ENCODE measurements at regions not wholly inside any gene's neighbourhood (a gene's known extent, or its start where the extent isn't known, plus 50 kb on each side); places are given as distances from the start of the nearest gene placed in this dataset.

DNA sequence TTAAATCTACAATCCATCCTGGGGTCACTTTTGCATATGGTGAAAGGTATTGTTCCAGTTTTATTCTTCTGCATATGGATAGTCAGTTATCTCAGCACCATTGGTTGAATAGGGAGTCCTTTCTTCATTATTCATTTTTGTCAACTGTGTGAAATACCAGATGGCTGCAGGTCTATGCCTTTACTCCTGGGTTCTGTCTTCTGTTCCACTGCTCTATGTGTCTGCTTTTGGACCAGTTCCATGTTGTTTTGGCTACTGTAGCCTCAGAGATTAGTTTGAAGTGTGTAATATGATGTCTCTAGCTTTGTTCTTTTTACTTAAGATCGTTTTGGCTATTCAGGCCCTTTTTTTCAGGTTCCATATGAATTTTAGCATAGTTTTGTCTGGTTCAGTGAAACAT lies 795.8 kb downstream of the OTOL1 start:
- H3K27me3 ChIP-seq (ENCODE audit: control insufficient read depth in 3 of 3, insufficient read depth in 3 of 3, low read length in 2 of 3) = no peaks in the 10 kb centered on the region
- H3K4me3 ChIP-seq = no peak overlapping the region
- H3K27ac ChIP-seq (ENCODE audit: low read depth in 1 of 2, low read length in 1 of 2) = no peak overlapping the region
- H3K36me3 ChIP-seq (ENCODE audit: control insufficient read depth in 4 of 4, insufficient read depth in 4 of 4, low read length in 4 of 4) = no peaks in the 10 kb centered on the region
- DNase-seq = no peak
- no peak for ATAC-seq (ENCODE audit: insufficient read depth, low FRiP score)
- no peaks in the 10 kb centered on the region for H3K4me1 ChIP-seq (ENCODE audit: control insufficient read depth in 5 of 5, insufficient read depth in 5 of 5, low read length in 5 of 5)
- no peak overlapping the region for H3K9ac ChIP-seq (ENCODE audit: insufficient read depth in 1 of 2, low read length in 2 of 2)
- 48 to 64% methylated on average over 1 of the region's 1 CpG for WGBS, 2 donors
- TF ChIP-seq, protein P1, sequence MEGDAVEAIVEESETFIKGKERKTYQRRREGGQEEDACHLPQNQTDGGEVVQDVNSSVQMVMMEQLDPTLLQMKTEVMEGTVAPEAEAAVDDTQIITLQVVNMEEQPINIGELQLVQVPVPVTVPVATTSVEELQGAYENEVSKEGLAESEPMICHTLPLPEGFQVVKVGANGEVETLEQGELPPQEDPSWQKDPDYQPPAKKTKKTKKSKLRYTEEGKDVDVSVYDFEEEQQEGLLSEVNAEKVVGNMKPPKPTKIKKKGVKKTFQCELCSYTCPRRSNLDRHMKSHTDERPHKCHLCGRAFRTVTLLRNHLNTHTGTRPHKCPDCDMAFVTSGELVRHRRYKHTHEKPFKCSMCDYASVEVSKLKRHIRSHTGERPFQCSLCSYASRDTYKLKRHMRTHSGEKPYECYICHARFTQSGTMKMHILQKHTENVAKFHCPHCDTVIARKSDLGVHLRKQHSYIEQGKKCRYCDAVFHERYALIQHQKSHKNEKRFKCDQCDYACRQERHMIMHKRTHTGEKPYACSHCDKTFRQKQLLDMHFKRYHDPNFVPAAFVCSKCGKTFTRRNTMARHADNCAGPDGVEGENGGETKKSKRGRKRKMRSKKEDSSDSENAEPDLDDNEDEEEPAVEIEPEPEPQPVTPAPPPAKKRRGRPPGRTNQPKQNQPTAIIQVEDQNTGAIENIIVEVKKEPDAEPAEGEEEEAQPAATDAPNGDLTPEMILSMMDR (IDR thresholded peaks at IDR 0.05; ENCODE audit: control extremely low read depth, extremely low read depth) = no peak
- H3K9me3 ChIP-seq (ENCODE audit: control insufficient read depth in 4 of 4, insufficient read depth in 3 of 4, low read length in 3 of 4) = no peaks in the 10 kb centered on the region

DNA sequence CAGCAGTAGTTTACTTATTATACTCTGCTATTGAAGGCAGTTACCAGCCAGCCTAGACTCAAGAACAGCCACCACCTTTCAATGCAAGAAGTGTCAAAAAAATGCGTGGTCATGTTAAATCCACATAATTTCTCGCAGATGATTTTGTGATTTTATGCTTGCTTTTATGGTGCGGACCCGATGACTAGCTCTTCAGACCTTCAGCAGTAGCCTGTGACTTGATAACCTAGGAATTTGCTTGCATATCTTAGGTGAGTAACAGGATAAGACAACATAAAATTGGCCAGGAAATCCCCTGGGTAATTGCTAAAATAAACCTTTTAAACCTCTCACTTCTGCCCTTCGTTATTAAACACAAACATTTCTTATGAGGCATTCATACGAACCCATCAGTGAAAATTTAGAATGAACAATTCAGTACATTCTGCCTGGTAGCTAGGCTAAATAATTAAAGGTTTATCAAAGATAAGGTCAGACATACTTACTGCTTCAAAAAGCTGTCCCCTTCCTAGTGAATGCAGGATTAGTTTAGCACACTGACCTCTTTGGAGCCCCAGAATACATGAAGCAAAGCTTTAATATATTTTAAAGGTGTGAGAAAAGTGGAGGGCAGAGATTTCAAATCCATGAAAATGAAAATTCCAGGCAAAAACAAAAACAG lies 798.8 kb downstream of the OTOL1 start:
- Histone ChIP-seq H3K27ac (ENCODE audit: low read depth in 1 of 2, low read length in 1 of 2) (no peak overlapping the region), H3K9me3 (ENCODE audit: control insufficient read depth in 4 of 4, insufficient read depth in 3 of 4, low read length in 3 of 4) (no peaks in the 10 kb centered on the region), H3K36me3 (ENCODE audit: control insufficient read depth in 4 of 4, insufficient read depth in 4 of 4, low read length in 4 of 4) (no peaks in the 10 kb centered on the region), H3K9ac (ENCODE audit: insufficient read depth in 1 of 2, low read length in 2 of 2) (no peak overlapping the region), H3K4me3 (no peak overlapping the region), H3K27me3 (ENCODE audit: control insufficient read depth in 3 of 3, insufficient read depth in 3 of 3, low read length in 2 of 3) (no peaks in the 10 kb centered on the region), H3K4me1 (ENCODE audit: control insufficient read depth in 5 of 5, insufficient read depth in 5 of 5, low read length in 5 of 5) (no peaks in the 10 kb centered on the region)
- WGBS, 2 donors = 62 to 83% methylated on average over 6 of the region's 6 CpGs
- ATAC-seq (ENCODE audit: insufficient read depth, low FRiP score) (peak; percentile 29), DNase-seq (no peak)
- TF ChIP-seq, protein P1 (IDR thresholded peaks at IDR 0.05; ENCODE audit: control extremely low read depth, extremely low read depth) = no peak

DNA sequence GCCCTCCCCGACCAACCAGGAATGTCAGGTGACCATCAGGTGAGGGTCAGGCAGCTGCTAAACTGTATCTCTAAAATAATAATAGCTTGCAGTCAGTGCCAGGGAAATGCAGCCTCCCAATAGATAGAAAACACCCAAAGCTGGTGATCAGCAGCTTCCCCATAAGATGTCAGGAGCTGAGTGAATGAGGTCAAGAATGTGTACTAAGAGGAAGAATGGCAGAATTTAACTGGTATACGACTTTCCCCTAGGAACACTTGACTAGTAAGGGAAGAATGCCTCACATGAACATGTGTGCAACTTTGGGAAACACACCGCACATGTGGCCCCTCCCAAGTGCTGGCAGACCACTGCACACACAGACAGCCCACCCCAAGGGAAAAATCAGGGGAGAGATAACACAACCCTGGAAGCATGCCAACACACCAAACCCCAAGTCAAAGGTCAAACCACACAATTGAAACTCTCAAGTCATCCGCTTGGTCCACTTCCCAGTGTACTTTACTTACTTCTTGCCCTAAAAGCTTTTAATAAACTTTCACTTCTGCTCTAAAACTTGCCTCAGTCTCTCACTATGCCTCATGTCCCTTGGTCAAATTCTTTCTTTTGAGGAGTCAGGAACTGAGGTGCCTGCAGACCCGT lies 806.5 kb downstream of the OTOL1 start:
- 64 to 73% methylated on average over 5 of the region's 5 CpGs for WGBS, 2 donors
- ATAC-seq (ENCODE audit: insufficient read depth, low FRiP score) = no peak
- TF ChIP-seq, protein P1 (IDR thresholded peaks at IDR 0.05; ENCODE audit: control extremely low read depth, extremely low read depth) = no peak
- Histone ChIP-seq H3K27me3 (ENCODE audit: control insufficient read depth in 3 of 3, insufficient read depth in 3 of 3, low read length in 2 of 3) (no peaks in the 10 kb centered on the region), H3K9ac (ENCODE audit: insufficient read depth in 1 of 2, low read length in 2 of 2) (no peak overlapping the region), H3K4me1 (ENCODE audit: control insufficient read depth in 5 of 5, insufficient read depth in 5 of 5, low read length in 5 of 5) (no peaks in the 10 kb centered on the region), H3K9me3 (ENCODE audit: control insufficient read depth in 4 of 4, insufficient read depth in 3 of 4, low read length in 3 of 4) (peaks cover 0 to 1% (median 0%) of the 10 kb centered on the region in 4 donors), H3K27ac (ENCODE audit: low read depth in 1 of 2, low read length in 1 of 2) (no peak overlapping the region), H3K4me3 (no peak overlapping the region), H3K36me3 (ENCODE audit: control insufficient read depth in 4 of 4, insufficient read depth in 4 of 4, low read length in 4 of 4) (no peaks in the 10 kb centered on the region)
- DNase-seq = no peak
